ENCODE measurements at regions not wholly inside any gene's neighbourhood (a gene's known extent, or its start where the extent isn't known, plus 50 kb on each side); places are given as distances from the start of the nearest gene placed in this dataset.
A peak's percentile ranks its signal among the peaks of the same experiment; 100 is the strongest.
"Not testable (repeated sequence)": the region's sequence is repeated elsewhere in the genome, so short reads cannot be mapped to it uniquely, and the experiment has no call there.

GRCh38 chr13:65302691-65303090, 1927.4 kb downstream of the PCDH9 start:
- no peak for DNase-seq (ENCODE audit: low read depth)

GRCh38 chr13:65301506-65301905, 1928.6 kb downstream of the PCDH9 start:
- no peak for DNase-seq (ENCODE audit: low read depth)

GRCh38 chr13:65300220-65300619, 1929.9 kb downstream of the PCDH9 start:
- DNase-seq (ENCODE audit: low read depth), result no peak

- DNase-seq (ENCODE audit: low read depth), result no peak
Measured at GRCh38 chr13:65293530-65294198, 1936.5 kb downstream of the PCDH9 start.

GRCh38 chr13:65292488-65292901, 1937.6 kb downstream of the PCDH9 start:
- DNase-seq (ENCODE audit: low read depth), result peak; percentile 0

- no peak for DNase-seq (ENCODE audit: low read depth)
Measured at GRCh38 chr13:65287405-65287804, 1942.7 kb downstream of the PCDH9 start.

GRCh38 chr13:65275838-65276630, 1954.1 kb downstream of the PCDH9 start:
- DNase-seq (ENCODE audit: low read depth), result no peak

- no peak for DNase-seq (ENCODE audit: low read depth)
Measured at GRCh38 chr13:65275108-65275507, 1955.0 kb downstream of the PCDH9 start.

- DNase-seq (ENCODE audit: low read depth), result not testable (repeated sequence)
Measured at GRCh38 chr13:65273811-65274420, 1956.2 kb downstream of the PCDH9 start.

GRCh38 chr13:65268009-65268408, 1962.1 kb downstream of the PCDH9 start:
- no peak for DNase-seq (ENCODE audit: low read depth)

GRCh38 chr13:65265988-65266387, 1964.1 kb downstream of the PCDH9 start:
- DNase-seq (ENCODE audit: low read depth), result no peak

GRCh38 chr13:65264066-65264465, 1966.1 kb downstream of the PCDH9 start:
- DNase-seq (ENCODE audit: low read depth), result no peak

GRCh38 chr13:65260946-65261891, 1968.9 kb downstream of the PCDH9 start:
- no peak for DNase-seq (ENCODE audit: low read depth)

GRCh38 chr13:65240773-65241172, 1989.4 kb downstream of the PCDH9 start:
- no peak for DNase-seq (ENCODE audit: low read depth)

- no peak for DNase-seq (ENCODE audit: low read depth)
Measured at GRCh38 chr13:65236841-65237418, 1993.2 kb downstream of the PCDH9 start.

- DNase-seq (ENCODE audit: low read depth), result no peak
Measured at GRCh38 chr13:65217471-65217995, 2012.6 kb downstream of the PCDH9 start.

GRCh38 chr13:65202845-65203244, 2027.3 kb downstream of the PCDH9 start:
- not testable (repeated sequence) for DNase-seq (ENCODE audit: low read depth)

- no peak for DNase-seq (ENCODE audit: low read depth)
Measured at GRCh38 chr13:65188721-65189120, 2041.4 kb downstream of the PCDH9 start.

GRCh38 chr13:65168026-65168425, 2062.1 kb downstream of the PCDH9 start:
- DNase-seq (ENCODE audit: low read depth), result no peak

GRCh38 chr13:65166675-65167074, 2063.5 kb downstream of the PCDH9 start:
- DNase-seq (ENCODE audit: low read depth), result no peak

GRCh38 chr13:65159803-65160202, 2070.3 kb downstream of the PCDH9 start:
- DNase-seq (ENCODE audit: low read depth), result no peak
